HG02852 (cell line): ENCODE measurements at regions not wholly inside any gene's neighbourhood (a gene's known extent, or its start where the extent isn't known, plus 50 kb on each side); places are given as distances from the start of the nearest gene placed in this dataset.
"Not testable (repeated sequence)": the region's sequence is repeated elsewhere in the genome, so short reads cannot be mapped to it uniquely, and the experiment has no call there.

Experiments used
- ATAC-seq: cut with Tn5 transposase; IDR thresholded peaks from one replicate; pipeline ENCODE4 v1.9.1; 2021; ENCODE audit warnings: mild to moderate bottlenecking, moderate library complexity; ENCODE audit not compliant: unreplicated experiment

GRCh38 chr2:59851836-59852475 is 701.5 kb downstream of the BCL11A start:
- no peak for ATAC-seq

GRCh38 chr2:59850554-59850953 is 702.9 kb downstream of the BCL11A start:
- ATAC-seq: no peak

DNA sequence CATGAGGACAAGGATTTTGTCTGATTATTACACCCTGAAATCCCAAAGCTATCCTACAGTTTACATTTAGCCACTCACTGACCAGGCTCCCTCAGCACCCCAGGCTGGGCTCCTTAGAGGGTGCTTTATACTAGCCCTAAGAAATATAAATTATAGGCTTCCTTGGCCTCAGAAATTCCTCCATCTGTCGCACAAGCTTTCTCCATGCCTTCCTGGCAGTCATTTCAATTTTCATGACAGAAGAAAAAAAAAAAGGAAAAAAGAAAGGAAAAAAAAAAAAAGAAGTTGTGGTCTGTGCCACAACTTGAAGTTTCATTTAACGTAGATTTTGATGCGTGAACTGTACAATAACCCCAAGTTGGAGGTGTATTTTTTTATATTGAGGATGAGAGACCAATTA is 719.5 kb downstream of the BCL11A start:
- ATAC-seq: no peak

DNA sequence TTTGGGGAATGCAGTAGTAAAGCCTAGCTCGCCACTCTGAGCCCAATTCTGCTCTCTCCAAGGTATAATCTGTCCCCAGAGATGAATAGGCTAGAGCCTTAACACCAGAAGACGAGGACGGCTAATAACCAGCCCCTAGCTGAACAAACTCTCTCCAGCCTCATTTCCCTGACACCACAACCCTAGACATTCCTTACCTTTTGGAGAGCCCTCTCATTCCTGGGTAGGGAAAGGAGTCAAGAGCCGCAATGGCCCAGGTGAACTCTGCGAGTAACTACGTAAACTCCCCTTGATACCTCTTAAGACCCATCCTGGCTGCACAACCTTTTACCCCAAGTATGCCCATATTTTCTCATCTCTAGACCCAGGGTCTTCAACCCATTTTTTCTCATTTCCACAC is 722.9 kb downstream of the BCL11A start:
- no peak for ATAC-seq

DNA sequence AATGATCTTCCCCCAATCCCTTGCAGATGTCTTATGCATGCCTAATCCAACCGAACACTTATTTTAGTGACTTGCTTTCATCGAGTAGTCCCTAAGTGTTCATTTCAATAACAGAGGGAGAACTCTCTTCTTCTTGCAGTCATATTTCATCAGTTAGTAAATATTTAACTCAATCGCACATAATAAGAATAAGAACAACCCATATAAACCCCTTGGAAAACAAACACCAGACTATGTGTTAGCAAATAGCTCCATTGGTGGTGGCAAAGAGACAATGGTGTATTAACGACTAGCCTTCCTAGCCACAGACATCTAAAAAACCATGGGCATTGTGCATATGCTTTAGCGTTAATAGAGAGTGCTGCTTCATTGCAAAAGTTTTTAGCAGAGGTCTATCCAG is 725.8 kb downstream of the BCL11A start:
- ATAC-seq: no peak

- ATAC-seq: no peak
These were observed 727.3 kb downstream of the BCL11A start for GRCh38 chr2:59826177-59826576.

DNA sequence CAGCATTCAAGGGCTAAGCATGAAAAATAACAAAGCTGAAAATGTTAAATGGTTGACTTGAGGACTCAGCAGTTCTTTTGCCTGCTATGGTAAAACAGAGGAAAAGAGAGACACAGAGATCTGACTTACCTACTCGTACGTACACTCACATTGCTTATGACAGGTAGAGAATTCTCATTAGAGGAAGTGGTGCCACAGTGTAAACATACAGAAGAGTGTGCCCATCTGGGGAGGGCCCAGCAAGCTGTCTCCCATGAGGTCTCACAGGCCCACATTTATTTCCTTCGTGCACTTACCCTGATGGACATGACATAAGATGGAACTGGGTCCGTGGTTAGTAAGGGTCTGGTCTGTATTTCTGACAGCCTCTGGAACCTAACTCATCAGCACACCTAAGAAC is 729.1 kb downstream of the BCL11A start:
- ATAC-seq: no peak

- ATAC-seq: no peak
These were observed 737.4 kb downstream of the BCL11A start for GRCh38 chr2:59816075-59816474.

- ATAC-seq: not testable (repeated sequence)
These were observed 743.2 kb downstream of the BCL11A start for GRCh38 chr2:59810283-59810682.

- ATAC-seq: no peak
These were observed 747.0 kb downstream of the BCL11A start for GRCh38 chr2:59806486-59806885.

- ATAC-seq: no peak
These were observed 748.7 kb downstream of the BCL11A start for GRCh38 chr2:59804732-59805131.

DNA sequence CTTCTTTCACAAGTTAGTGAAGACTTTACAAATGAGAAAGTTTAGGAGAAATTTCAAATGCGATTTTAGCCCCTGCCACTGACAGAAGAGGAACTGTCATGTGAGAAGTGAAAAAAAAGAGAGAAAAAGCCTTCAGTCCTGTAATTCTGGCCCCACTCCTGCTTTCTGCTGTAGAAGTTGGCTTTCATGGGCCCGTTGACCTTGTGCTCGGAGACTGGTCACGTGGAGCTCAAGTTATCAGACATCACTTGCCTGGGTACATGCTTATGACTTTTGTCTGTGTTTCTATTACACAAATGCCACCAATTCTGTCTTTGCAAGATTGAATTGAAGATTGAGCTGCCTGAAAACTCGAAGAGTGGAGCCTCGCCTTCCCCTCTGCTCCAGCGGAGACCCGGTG is 749.9 kb downstream of the BCL11A start:
- no peak for ATAC-seq

- ATAC-seq: no peak
These were observed 754.7 kb downstream of the BCL11A start for GRCh38 chr2:59798687-59799232.

GRCh38 chr2:59791004-59791618 is 762.3 kb downstream of the BCL11A start:
- ATAC-seq: no peak

- no peak for ATAC-seq
These were observed 763.1 kb downstream of the BCL11A start for GRCh38 chr2:59790186-59791003.

- no peak for ATAC-seq
These were observed 763.9 kb downstream of the BCL11A start for GRCh38 chr2:59789523-59789922.

DNA sequence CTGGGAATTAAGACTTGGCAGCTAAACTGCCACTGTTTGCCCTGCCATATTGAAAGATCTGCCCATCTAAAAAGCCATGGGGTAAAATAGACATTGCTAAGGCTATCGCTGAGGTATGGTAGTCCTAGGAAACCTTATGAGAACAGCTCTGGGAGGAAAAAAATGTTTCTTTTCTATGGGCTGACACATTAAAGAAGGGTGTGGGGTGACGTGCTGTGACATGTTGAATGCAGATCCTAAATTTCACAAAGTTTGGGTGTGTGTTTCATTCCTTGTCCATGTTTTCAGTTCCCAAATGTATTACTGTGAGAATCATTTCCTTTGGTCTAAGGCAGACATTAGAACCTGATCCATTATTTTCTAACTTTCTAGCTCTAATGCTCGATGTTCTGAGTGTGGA is 766.4 kb downstream of the BCL11A start:
- ATAC-seq: no peak

DNA sequence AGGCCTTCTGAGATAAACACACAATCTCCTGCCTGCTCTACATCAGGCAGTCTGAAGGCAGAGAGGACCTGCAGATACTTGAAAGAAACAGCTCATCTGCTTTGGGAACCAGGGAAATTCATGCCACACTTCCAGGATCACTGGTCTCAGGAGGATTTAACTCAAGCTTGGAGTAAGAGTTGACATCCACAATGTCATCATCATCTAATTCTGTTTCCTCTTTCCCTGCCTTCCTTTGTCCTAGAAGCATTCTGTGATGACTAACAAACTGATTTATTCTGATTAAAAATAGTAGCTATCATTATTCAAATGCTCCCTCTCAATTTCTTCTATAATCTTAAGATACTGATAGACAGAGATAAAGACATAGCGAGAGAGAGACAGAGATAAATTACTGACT is 766.8 kb downstream of the BCL11A start:
- ATAC-seq: no peak

DNA sequence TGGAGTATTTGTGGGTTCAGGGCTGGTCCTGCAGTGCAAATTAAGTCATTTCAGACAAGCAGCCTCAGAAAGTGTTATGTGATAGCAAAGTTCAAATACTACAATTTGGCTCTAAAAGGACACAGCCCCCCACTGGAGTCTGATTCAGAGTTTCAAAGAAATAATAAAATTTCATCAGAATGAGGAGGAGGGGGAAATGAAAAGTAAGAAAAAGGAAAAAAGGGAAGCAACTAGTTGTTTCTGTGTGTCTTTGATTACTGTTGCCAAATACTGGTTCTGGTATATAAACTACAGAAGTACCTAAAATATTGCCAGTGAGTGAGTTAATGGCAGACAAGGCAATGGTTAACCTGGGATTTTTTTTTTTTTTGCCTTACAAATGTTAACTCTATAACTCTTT is 773.9 kb downstream of the BCL11A start:
- no peak for ATAC-seq

DNA sequence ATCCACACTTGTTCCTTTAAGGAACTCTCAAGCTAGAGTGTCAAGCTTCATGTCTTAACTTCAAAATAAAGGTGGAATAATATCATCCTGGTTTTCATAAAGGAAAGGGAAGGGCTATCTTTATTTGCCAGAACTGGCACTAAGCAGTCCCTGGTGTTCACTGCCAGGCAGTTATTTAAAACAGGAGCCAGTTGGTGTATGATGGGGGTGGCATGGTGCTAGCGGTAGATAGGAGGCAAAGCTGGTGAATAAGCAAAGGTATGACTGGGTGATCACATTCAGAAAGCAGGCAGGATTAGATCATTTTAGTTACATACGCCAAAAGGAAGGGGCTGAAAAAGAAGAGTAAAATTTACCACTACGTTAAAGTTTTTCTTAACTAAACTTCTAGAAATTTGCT is 776.3 kb downstream of the BCL11A start:
- ATAC-seq: no peak

DNA sequence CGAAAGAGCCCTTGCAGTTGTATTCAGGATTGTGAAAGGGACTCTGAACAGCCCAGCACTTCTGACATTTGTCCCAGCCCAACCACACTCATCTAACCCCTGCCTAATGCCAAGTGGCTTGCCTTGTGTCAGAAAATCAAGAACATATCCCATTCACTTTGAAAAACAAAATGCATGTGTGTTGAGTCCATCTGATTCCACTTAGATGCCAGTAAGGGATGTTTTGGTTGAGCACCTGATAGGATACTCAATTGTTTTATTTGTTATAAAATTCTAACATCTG is 776.8 kb downstream of the BCL11A start:
- ATAC-seq: no peak

- ATAC-seq: no peak
These were observed 778.5 kb downstream of the BCL11A start for GRCh38 chr2:59774821-59775433.
